ENCODE measurements at regions not wholly inside any gene's neighbourhood (a gene's known extent, or its start where the extent isn't known, plus 50 kb on each side); places are given as distances from the start of the nearest gene placed in this dataset.

DNA sequence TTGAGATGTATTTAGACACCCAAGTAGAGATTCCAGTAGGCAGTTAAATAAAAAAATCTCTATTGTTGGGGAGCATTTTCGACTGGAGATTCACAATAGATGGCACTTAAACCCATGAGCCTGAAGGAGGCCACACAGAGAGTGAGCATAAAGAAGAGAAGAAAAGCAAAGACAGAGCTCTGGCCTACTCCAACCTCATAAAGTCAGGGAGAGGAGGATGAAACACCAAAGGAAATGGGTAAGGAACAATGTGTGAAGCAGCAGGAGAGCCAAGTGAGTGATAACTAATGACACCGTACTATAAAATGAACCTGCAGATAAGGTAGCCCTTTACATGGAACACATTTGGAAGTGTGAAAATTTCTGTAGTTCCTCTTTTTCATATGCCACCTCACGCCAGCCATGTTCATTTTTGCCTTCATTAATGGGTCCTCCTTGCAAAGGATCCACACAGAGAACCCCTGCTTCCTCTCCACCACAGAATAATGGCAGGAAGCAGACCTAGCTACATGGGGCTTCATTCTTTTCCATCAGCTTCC is 150.0 kb upstream of the SYT10 start:
- Histone ChIP-seq H3K4me3 (no peak overlapping the region), H3K9me3 (no peaks in the 10 kb centered on the region), H3K27ac (no peak overlapping the region), H3K27me3 (no peaks in the 10 kb centered on the region), H3K4me1 (no peaks in the 10 kb centered on the region), H3K36me3 (no peaks in the 10 kb centered on the region)
- TF ChIP-seq, protein P1, sequence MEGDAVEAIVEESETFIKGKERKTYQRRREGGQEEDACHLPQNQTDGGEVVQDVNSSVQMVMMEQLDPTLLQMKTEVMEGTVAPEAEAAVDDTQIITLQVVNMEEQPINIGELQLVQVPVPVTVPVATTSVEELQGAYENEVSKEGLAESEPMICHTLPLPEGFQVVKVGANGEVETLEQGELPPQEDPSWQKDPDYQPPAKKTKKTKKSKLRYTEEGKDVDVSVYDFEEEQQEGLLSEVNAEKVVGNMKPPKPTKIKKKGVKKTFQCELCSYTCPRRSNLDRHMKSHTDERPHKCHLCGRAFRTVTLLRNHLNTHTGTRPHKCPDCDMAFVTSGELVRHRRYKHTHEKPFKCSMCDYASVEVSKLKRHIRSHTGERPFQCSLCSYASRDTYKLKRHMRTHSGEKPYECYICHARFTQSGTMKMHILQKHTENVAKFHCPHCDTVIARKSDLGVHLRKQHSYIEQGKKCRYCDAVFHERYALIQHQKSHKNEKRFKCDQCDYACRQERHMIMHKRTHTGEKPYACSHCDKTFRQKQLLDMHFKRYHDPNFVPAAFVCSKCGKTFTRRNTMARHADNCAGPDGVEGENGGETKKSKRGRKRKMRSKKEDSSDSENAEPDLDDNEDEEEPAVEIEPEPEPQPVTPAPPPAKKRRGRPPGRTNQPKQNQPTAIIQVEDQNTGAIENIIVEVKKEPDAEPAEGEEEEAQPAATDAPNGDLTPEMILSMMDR (IDR thresholded peaks at IDR 0.05) = no peak
- DNase-seq = no peak
- intact Hi-C loops (cut with DNase I) = no loop called here
- no peak for ATAC-seq

DNA sequence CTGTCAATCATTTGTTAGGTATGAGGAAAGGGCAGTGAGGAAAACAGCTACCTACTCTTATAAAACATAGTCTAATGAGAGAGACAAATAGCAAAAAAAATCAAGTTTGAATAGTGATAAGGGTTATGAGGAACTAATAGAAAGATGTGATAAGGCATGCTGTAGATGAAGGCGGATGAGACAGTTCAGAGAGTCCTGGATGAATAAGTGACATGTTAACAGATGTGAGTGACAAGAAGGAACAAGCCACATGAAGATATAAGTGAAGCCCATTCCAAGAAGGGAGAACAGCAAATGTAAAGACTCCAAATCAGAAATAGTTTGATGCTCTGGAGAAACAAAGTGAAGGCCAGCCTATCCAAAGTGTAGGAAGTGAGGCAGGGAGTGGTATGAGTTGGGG is 154.1 kb upstream of the SYT10 start:
- intact Hi-C loops (cut with DNase I) = no loop called here
- TF ChIP-seq, protein P1 (IDR thresholded peaks at IDR 0.05) = no peak
- no peak overlapping the region for H3K27ac ChIP-seq

DNA sequence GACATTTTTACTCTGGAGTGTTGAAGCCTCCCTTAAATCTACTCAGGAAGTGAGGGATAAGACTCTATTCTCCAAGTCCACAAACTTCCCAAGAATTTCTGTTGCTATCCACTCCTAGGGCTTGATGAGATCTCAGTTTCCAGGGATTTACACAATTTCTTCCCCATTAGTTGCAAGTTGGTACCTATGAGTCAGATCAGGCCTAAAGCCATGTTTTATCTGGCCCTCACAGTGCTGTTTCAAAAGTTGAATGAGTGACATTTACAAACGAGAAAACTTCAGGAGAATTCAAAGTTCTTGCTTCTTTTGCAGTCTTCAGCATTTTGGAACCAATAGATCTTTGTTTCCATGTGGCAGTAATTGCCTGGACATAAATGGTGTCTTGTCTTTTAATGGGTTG is 156.4 kb upstream of the SYT10 start:
- Histone ChIP-seq H3K27me3 (no peaks in the 10 kb centered on the region), H3K9me3 (no peaks in the 10 kb centered on the region), H3K36me3 (no peaks in the 10 kb centered on the region), H3K4me1 (no peaks in the 10 kb centered on the region), H3K4me3 (no peak overlapping the region), H3K27ac (no peak overlapping the region)
- ATAC-seq (no peak), DNase-seq (no peak)
- intact Hi-C loops (cut with DNase I) = no loop called here
- TF ChIP-seq, protein P1 (IDR thresholded peaks at IDR 0.05) = no peak

More for the DNA sequence above, 154.1 kb upstream of the SYT10 start:
- no peaks in the 10 kb centered on the region for H3K9me3 ChIP-seq
- DNase-seq (no peak), ATAC-seq (no peak)
- no peaks in the 10 kb centered on the region for H3K27me3 ChIP-seq
- H3K4me3 ChIP-seq = no peak overlapping the region
- no peaks in the 10 kb centered on the region for H3K4me1 ChIP-seq
- no peaks in the 10 kb centered on the region for H3K36me3 ChIP-seq

DNA sequence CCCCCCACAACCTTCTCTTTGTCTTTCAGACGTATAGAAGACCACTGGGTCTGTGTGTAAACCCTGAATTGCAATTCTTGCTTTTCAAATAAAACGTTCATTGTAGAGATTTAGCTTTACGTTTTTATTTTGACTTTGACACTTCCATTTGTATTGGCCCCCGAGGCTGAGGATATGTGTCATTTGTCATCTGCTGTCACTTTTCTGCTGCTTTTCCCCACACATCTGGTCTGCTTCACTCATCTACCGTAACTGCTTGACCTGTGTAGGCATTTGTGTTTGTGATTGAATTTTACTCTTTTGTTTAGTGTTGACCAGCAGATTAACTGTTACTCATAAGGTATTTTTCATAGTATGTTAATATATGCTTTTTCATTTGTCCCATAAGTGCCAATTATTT is 157.2 kb upstream of the SYT10 start:
- intact Hi-C loops (cut with DNase I) = no loop called here
- Histone ChIP-seq H3K36me3 (no peaks in the 10 kb centered on the region), H3K4me1 (no peaks in the 10 kb centered on the region), H3K9me3 (no peaks in the 10 kb centered on the region), H3K27ac (no peak overlapping the region), H3K4me3 (no peak overlapping the region), H3K27me3 (no peaks in the 10 kb centered on the region)
- TF ChIP-seq, protein P1 (IDR thresholded peaks at IDR 0.05) = no peak
- DNase-seq (no peak), ATAC-seq (no peak)

DNA sequence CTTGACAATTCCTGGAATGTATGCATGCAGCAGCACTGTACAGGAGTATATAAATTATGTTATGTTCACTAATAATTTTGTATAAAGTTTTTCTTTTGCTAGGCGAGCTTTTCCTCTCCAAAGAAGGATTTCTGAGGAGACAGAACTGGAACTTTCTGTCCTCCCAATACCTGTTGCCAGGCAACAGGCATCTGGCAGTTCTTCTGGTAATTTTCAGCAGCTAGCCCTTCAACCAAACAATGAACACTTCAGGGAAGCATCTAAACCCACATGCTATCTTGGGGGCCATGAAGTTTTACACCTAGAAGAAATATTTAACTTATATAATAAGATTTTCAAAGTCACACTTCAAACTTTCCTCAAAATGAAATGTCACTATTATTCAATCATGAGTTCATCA is 162.9 kb upstream of the SYT10 start:
- no peak for DNase-seq
- Histone ChIP-seq H3K27ac (no peak overlapping the region), H3K4me1 (no peaks in the 10 kb centered on the region), H3K9me3 (no peaks in the 10 kb centered on the region), H3K4me3 (no peak overlapping the region), H3K36me3 (no peaks in the 10 kb centered on the region), H3K27me3 (no peaks in the 10 kb centered on the region)
- TF ChIP-seq, protein P1 (IDR thresholded peaks at IDR 0.05) = no peak
- ATAC-seq = no peak
- intact Hi-C loops (cut with DNase I) = no loop called here

All from left lung (tissue), 4 donors.